BE2C (cell line): ENCODE measurements at regions not wholly inside any gene's neighbourhood (a gene's known extent, or its start where the extent isn't known, plus 50 kb on each side); places are given as distances from the start of the nearest gene placed in this dataset.

Experiments used
- DNase-seq: peaks from one replicate; pipeline ENCODE4 v3.0.0-alpha.2; 2020
- H3K27me3 ChIP-seq: fragments of 250-450 bp; sonication (Bioruptor Pico); 2 replicates; pipeline ENCODE4 v1.5.1; 2020; ENCODE audit warnings: mild to moderate bottlenecking
- H3K36me3 ChIP-seq: fragments of 250-450 bp; sonication (Bioruptor Pico); 2 replicates; pipeline ENCODE4 v1.5.1; 2020; ENCODE audit warnings: mild to moderate bottlenecking
- H3K4me1 ChIP-seq: fragments of 250-450 bp; sonication (Bioruptor Pico); 2 replicates; pipeline ENCODE4 v1.5.1; 2020
- H3K4me3 ChIP-seq: 2 replicates; pipeline ENCODE4 v1.5.1; 2011; ENCODE audit warnings: low read depth, low read length
- H3K9me3 ChIP-seq: fragments of 250-450 bp; sonication (Bioruptor Pico); 2 replicates; pipeline ENCODE4 v1.5.1; 2020
- CTCF ChIP-seq: IDR thresholded peaks from 2 replicates; pipeline ENCODE4 v1.5.1; 2012; ENCODE audit warnings: mild to moderate bottlenecking, low read depth, low read length

- Histone ChIP-seq H3K4me3 (no peak overlapping the region), H3K4me1 (no peaks in the 10 kb centered on the region), H3K9me3 (no peaks in the 10 kb centered on the region), H3K36me3 (no peaks in the 10 kb centered on the region), H3K27me3 (no peaks in the 10 kb centered on the region)
- no peak for TF ChIP-seq CTCF
- no peak for DNase-seq
Observed at GRCh38 chr4:85092536-85092935, 126.0 kb upstream of the WDFY3 start.

- Histone ChIP-seq H3K36me3 (no peaks in the 10 kb centered on the region), H3K4me3 (no peak overlapping the region), H3K27me3 (no peaks in the 10 kb centered on the region), H3K4me1 (no peaks in the 10 kb centered on the region), H3K9me3 (no peaks in the 10 kb centered on the region)
- TF ChIP-seq CTCF = no peak
- no peak for DNase-seq
Observed at GRCh38 chr4:85092943-85093342, 126.5 kb upstream of the WDFY3 start.

GRCh38 chr4:85094735-85095134 lies 128.2 kb upstream of the WDFY3 start:
- TF ChIP-seq CTCF = no peak
- Histone ChIP-seq H3K4me3 (no peak overlapping the region), H3K36me3 (no peaks in the 10 kb centered on the region), H3K27me3 (no peaks in the 10 kb centered on the region), H3K9me3 (no peaks in the 10 kb centered on the region), H3K4me1 (no peaks in the 10 kb centered on the region)
- no peak for DNase-seq

- Histone ChIP-seq H3K36me3 (no peaks in the 10 kb centered on the region), H3K9me3 (no peaks in the 10 kb centered on the region), H3K4me1 (no peaks in the 10 kb centered on the region), H3K4me3 (no peak overlapping the region), H3K27me3 (no peaks in the 10 kb centered on the region)
- DNase-seq = no peak
- TF ChIP-seq CTCF = no peak
Observed at GRCh38 chr4:85102606-85103005, 136.1 kb upstream of the WDFY3 start.

- no peak for DNase-seq
- Histone ChIP-seq H3K27me3 (no peaks in the 10 kb centered on the region), H3K36me3 (no peaks in the 10 kb centered on the region), H3K4me1 (no peaks in the 10 kb centered on the region), H3K4me3 (no peak overlapping the region), H3K9me3 (no peaks in the 10 kb centered on the region)
- TF ChIP-seq CTCF = no peak
Observed at GRCh38 chr4:85106166-85106565, 139.7 kb upstream of the WDFY3 start.

- Histone ChIP-seq H3K4me3 (no peak overlapping the region), H3K9me3 (no peaks in the 10 kb centered on the region), H3K27me3 (no peaks in the 10 kb centered on the region), H3K36me3 (no peaks in the 10 kb centered on the region), H3K4me1 (no peaks in the 10 kb centered on the region)
- TF ChIP-seq CTCF = no peak
- DNase-seq = no peak
Observed at GRCh38 chr4:85106805-85107336, 140.4 kb upstream of the WDFY3 start.
